IMR-90 (cell line): ENCODE measurements at regions not wholly inside any gene's neighbourhood (a gene's known extent, or its start where the extent isn't known, plus 50 kb on each side); places are given as distances from the start of the nearest gene placed in this dataset.

Experiments
- ATAC-seq: fragments of 200-7000 bp; cut with Tn5 transposase; 2 replicates; pipeline ENCODE4 v1.9.1; 2020; ENCODE audit warnings: low read depth, mild to moderate bottlenecking, moderate library complexity
- BruUV-seq: library from RNA; stranded (reverse); fragments of 400-500 nt; replicated peaks from 2 replicates; lab custom pipeline; 2021; lab: Mats Ljungman, UMichigan
- CTCF ChIA-PET: fragments of 300-600 bp; formaldehyde crosslinking; extraction: SDS; loops from one replicate; lab custom pipeline; 2021; ENCODE audit warnings: antibody characterized with exemption; lab: Yijun Ruan, JAX
- POLR2A ChIA-PET: fragments of 300-600 bp; sonication (Branson Sonifier 250); formaldehyde crosslinking; loops from one replicate; lab custom pipeline; 2022; ENCODE audit warnings: antibody characterized with exemption; ENCODE audit not compliant: unreplicated experiment; lab: Charles Lee
- DNase-seq: peaks from one replicate; pipeline ENCODE4 v3.0.0; 2013
- H2AFZ ChIP-seq: replicated peaks from 2 replicates; pipeline ENCODE3; 2013; ENCODE audit warnings: low read length, mild to moderate bottlenecking; ENCODE audit not compliant: poor library complexity
- H2AK5ac ChIP-seq: 2 replicates; pipeline ENCODE4 v1.6.1; 2013; ENCODE audit warnings: low read depth, low read length, inconsistent platforms
- H2AK9ac ChIP-seq: replicated peaks from 2 replicates; pipeline ENCODE3; 2013; ENCODE audit warnings: mild to moderate bottlenecking, low read depth, low read length, moderate library complexity; ENCODE audit not compliant: poor library complexity
- H2BK120ac ChIP-seq: 2 replicates; pipeline ENCODE4 v1.6.1; 2013; ENCODE audit warnings: low read depth, low read length, inconsistent platforms
- H2BK15ac ChIP-seq: 3 replicates; pipeline ENCODE4 v1.6.1; 2013; ENCODE audit warnings: low read depth, low read length, inconsistent platforms
- H2BK20ac ChIP-seq: 2 replicates; pipeline ENCODE4 v1.6.1; 2013; ENCODE audit warnings: low read depth, mild to moderate bottlenecking, inconsistent platforms, low read length, moderate library complexity
- H2BK5ac ChIP-seq: 2 replicates; pipeline ENCODE4 v1.6.1; 2013; ENCODE audit warnings: mild to moderate bottlenecking, low read depth, low read length, inconsistent platforms; ENCODE audit not compliant: poor library complexity, severe bottlenecking
- H3K14ac ChIP-seq: replicated peaks from 2 replicates; pipeline ENCODE4 v1.6.1; 2013; ENCODE audit warnings: low read depth, low read length, inconsistent platforms
- H3K18ac ChIP-seq: 2 replicates; pipeline ENCODE4 v1.6.1; 2013; ENCODE audit warnings: low read depth, low read length, control low read depth
- H3K23ac ChIP-seq: 2 replicates; pipeline ENCODE4 v1.6.1; 2013; ENCODE audit warnings: low read depth, low read length, inconsistent platforms
- H3K27ac ChIP-seq: 2 replicates; pipeline ENCODE4 v1.5.1; 2013; ENCODE audit warnings: mild to moderate bottlenecking, control low read depth, low read length; ENCODE audit not compliant: insufficient read depth
- H3K27me3 ChIP-seq: 2 replicates; pipeline ENCODE4 v1.6.1; 2013; ENCODE audit warnings: low read length; ENCODE audit not compliant: control insufficient read depth, insufficient read depth
- H3K36me3 ChIP-seq: 2 replicates; pipeline ENCODE4 v1.6.1; 2013; ENCODE audit warnings: low read length, mixed read lengths; ENCODE audit not compliant: control insufficient read depth, insufficient read depth
- H3K4ac ChIP-seq: 2 replicates; pipeline ENCODE4 v1.6.1; 2013; ENCODE audit warnings: low read depth, low read length, inconsistent platforms
- H3K4me1 ChIP-seq: 2 replicates; pipeline ENCODE4 v1.6.1; 2013; ENCODE audit warnings: low read length, mixed read lengths; ENCODE audit not compliant: control insufficient read depth, insufficient read depth
- H3K4me2 ChIP-seq: 2 replicates; pipeline ENCODE4 v1.6.1; 2013; ENCODE audit warnings: low read depth, mild to moderate bottlenecking, control low read depth, low read length, moderate library complexity
- H3K4me3 ChIP-seq: 2 replicates; pipeline ENCODE4 v1.5.1; 2013; ENCODE audit warnings: low read depth, mild to moderate bottlenecking, control low read depth, low read length, moderate library complexity; ENCODE audit not compliant: insufficient read depth
- H3K56ac ChIP-seq: 2 replicates; pipeline ENCODE4 v1.6.1; 2013; ENCODE audit warnings: low read length, inconsistent platforms; ENCODE audit not compliant: insufficient read depth; ENCODE audit errors: extremely low read depth
- H3K79me1 ChIP-seq, 2 experiments: 2 replicates each; pipeline ENCODE4 v1.6.1; 2013; ENCODE audit warnings: low read length in 2 of 2, inconsistent platforms in 1 of 2, low read depth in 1 of 2
- H3K9ac ChIP-seq: 2 replicates; pipeline ENCODE4 v1.6.1; 2013; ENCODE audit warnings: low read depth, low read length, control low read depth
- H3K9me1 ChIP-seq: 2 replicates; pipeline ENCODE4 v1.6.1; 2013; ENCODE audit warnings: low read length, inconsistent platforms; ENCODE audit not compliant: insufficient read depth
- H3K9me3 ChIP-seq: 2 replicates; pipeline ENCODE4 v1.6.1; 2013; ENCODE audit warnings: low read length; ENCODE audit not compliant: control insufficient read depth, insufficient read depth
- H4K20me1 ChIP-seq: 2 replicates; pipeline ENCODE4 v1.6.1; 2013; ENCODE audit warnings: low read length, inconsistent platforms; ENCODE audit not compliant: insufficient read depth
- H4K5ac ChIP-seq: 2 replicates; pipeline ENCODE4 v1.6.1; 2013; ENCODE audit warnings: mild to moderate bottlenecking, low read depth, low read length, control low read depth
- H4K8ac ChIP-seq, 2 experiments: 2 replicates each; pipeline ENCODE4 v1.6.1; 2013; ENCODE audit warnings: low read depth in 2 of 2, low read length in 2 of 2, control low read depth in 1 of 2, inconsistent platforms in 1 of 2
- H4K91ac ChIP-seq: 2 replicates; pipeline ENCODE4 v1.6.1; 2013; ENCODE audit warnings: low read depth, low read length, inconsistent platforms; ENCODE audit not compliant: insufficient read depth
- BHLHE40 ChIP-seq: fragments of 150-350 bp; IDR thresholded peaks from 2 replicates; pipeline ENCODE4 v1.6.1; 2016; ENCODE audit warnings: mild to moderate bottlenecking, low read depth, low read length
- CHD1 ChIP-seq: IDR thresholded peaks from 2 replicates; pipeline ENCODE4 v1.6.1; 2012; ENCODE audit warnings: low read depth, low read length, improper control_type of control experiment
- MAFK ChIP-seq: IDR thresholded peaks from 2 replicates; pipeline ENCODE4 v1.6.1; 2012; ENCODE audit warnings: low read depth, low read length, improper control_type of control experiment
- MAZ ChIP-seq: IDR thresholded peaks from 2 replicates; pipeline ENCODE4 v1.6.1; 2012; ENCODE audit warnings: low read depth, mild to moderate bottlenecking, low read length, improper control_type of control experiment, moderate library complexity, borderline replicate concordance
- MXI1 ChIP-seq: IDR thresholded peaks from 2 replicates; pipeline ENCODE4 v1.6.1; 2012; ENCODE audit warnings: low read depth, mild to moderate bottlenecking, low read length, moderate library complexity, borderline replicate concordance
- NFE2L2 ChIP-seq: fragments of 150-350 bp; IDR thresholded peaks from 2 replicates; pipeline ENCODE4 v1.6.1; 2016; ENCODE audit warnings: low read depth, mild to moderate bottlenecking, low read length
- POLR2A ChIP-seq: IDR thresholded peaks from 2 replicates; pipeline ENCODE4 v1.6.1; 2012; ENCODE audit warnings: mild to moderate bottlenecking, low read depth, low read length
- RAD21 ChIP-seq: IDR thresholded peaks from 2 replicates; pipeline ENCODE4 v1.6.1; 2012; ENCODE audit warnings: low read length, improper control_type of control experiment
- RFX5 ChIP-seq: IDR thresholded peaks from 2 replicates; pipeline ENCODE4 v1.8.0; 2012; ENCODE audit warnings: low read depth, mild to moderate bottlenecking, low read length, moderate library complexity
- SMC3 ChIP-seq: fragments of 150-350 bp; IDR thresholded peaks from 2 replicates; pipeline ENCODE4 v1.6.1; 2016; ENCODE audit warnings: low read depth, mild to moderate bottlenecking, antibody characterized with exemption, low read length, moderate library complexity
- WGBS, 2 experiments: methylation state at CpG; one replicate each; pipeline versions ENCODE4 v1.1.5 to v1.1.7; 2013; ENCODE audit warnings: missing lambda C conversion rate in 2 of 2; ENCODE audit not compliant: insufficient read length in 1 of 2; ENCODE audit errors: extremely low coverage in 2 of 2; 5-methylcytosine and 5-hydroxymethylcytosine counted together
- dilution Hi-C: fragments of 300-500 bp; cut with HindIII; formaldehyde crosslinking; loops from one replicate; pipeline ENCODE4 v1.14.3; 2018; ENCODE audit warnings: low sequenced_read_pairs; ENCODE audit not compliant: unreplicated experiment
- in situ Hi-C: fragments of 300-500 bp; cut with MboI; formaldehyde crosslinking; loops from 3 replicates; pipeline ENCODE4 v1.14.3; 2019; ENCODE audit warnings: low sequenced_read_pairs, inconsistent platforms, mixed read lengths
- intact Hi-C: fragments of 100-400 bp; cut with micrococcal nuclease; formaldehyde crosslinking; loops from 2 replicates; pipeline ENCODE4 v1.10.0; 2022

DNA sequence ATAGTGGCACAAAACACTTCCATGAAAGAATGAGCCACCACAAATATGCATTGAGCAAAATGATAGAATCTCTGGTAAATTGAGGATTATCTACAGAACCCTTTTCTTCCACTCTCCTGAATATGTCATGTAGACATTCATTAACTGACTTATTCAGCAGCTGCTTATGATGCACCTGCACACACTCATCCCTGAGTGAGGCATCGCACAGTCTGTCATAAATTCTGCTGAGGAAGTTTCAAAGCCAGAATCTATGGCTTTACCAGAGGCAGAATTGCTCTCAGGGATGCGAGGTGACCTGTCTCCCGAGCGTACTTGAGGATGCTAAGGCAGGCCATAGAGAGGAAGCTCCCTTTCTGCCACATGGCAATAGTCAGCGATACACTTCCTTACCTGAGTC lies 1090.2 kb downstream of the UQCRFS1 start:
- in situ Hi-C loops, result no loop called here
- intact Hi-C loops, result no loop called here
- Histone ChIP-seq H2BK120ac (no peak overlapping the region), H4K8ac (no peak overlapping the region), H3K27ac (no peak overlapping the region), H4K91ac (no peak overlapping the region), H3K27me3 (no peaks in the 10 kb centered on the region), H3K23ac (no peak overlapping the region), H2BK15ac (no peak overlapping the region), H4K5ac (no peak overlapping the region), H3K9me3 (peaks cover 15% of the 10 kb centered on the region), H3K36me3 (no peaks in the 10 kb centered on the region), H4K20me1 (no peaks in the 10 kb centered on the region), H3K4me2 (no peak overlapping the region), H3K4me1 (no peaks in the 10 kb centered on the region), H2AK9ac (no peak overlapping the region), H3K4ac (no peak overlapping the region), H3K18ac (no peak overlapping the region), H2AFZ (no peak overlapping the region), H3K79me1 (no peaks in the 10 kb centered on the region), H3K9me1 (no peaks in the 10 kb centered on the region), H3K4me3 (no peak overlapping the region), H2BK5ac (no peak overlapping the region), H3K9ac (no peak overlapping the region), H2BK20ac (no peak overlapping the region), H3K14ac (no peak overlapping the region), H2AK5ac (no peak overlapping the region), H3K56ac (no peak overlapping the region)
- TF ChIP-seq RFX5, result no peak
- TF ChIP-seq POLR2A, result no peak
- TF ChIP-seq BHLHE40, result no peak
- TF ChIP-seq SMC3, result no peak
- TF ChIP-seq NFE2L2, result no peak
- no peak for TF ChIP-seq RAD21
- no peak for TF ChIP-seq CHD1
- TF ChIP-seq MXI1, result no peak
- no peak for TF ChIP-seq MAZ
- no peak for TF ChIP-seq MAFK
- POLR2A ChIA-PET, result no interaction called here
- DNase-seq (no peak), ATAC-seq (no peak)
- 50% methylated on average over 1 of the region's 5 CpGs; no CpG with 5 or more reads in 1 of the 2 experiments for WGBS, 2 experiments
- dilution Hi-C loops, result no loop called here
- CTCF ChIA-PET, result no interaction called here
- BruUV-seq, result no TSS peak
